Rectal smooth muscle tissue (tissue), 1 donor: ENCODE measurements at regions not wholly inside any gene's neighbourhood (a gene's known extent, or its start where the extent isn't known, plus 50 kb on each side); places are given as distances from the start of the nearest gene placed in this dataset.
"Not testable (repeated sequence)": the region's sequence is repeated elsewhere in the genome, so short reads cannot be mapped to it uniquely, and the experiment has no call there.

ENCODE experiments used
- H3K27ac ChIP-seq: one replicate; pipeline ENCODE4 v1.7.0; 2013; ENCODE audit warnings: low read depth, low read length, inconsistent platforms
- H3K27me3 ChIP-seq: one replicate; pipeline ENCODE4 v1.7.0; 2013; ENCODE audit warnings: low read length; ENCODE audit not compliant: control insufficient read depth, insufficient read depth
- H3K36me3 ChIP-seq: one replicate; pipeline ENCODE4 v1.7.0; 2013; ENCODE audit warnings: low read length; ENCODE audit not compliant: control insufficient read depth, insufficient read depth
- H3K4me1 ChIP-seq: one replicate; pipeline ENCODE4 v1.7.0; 2013; ENCODE audit warnings: low read length; ENCODE audit not compliant: control insufficient read depth, insufficient read depth
- H3K4me3 ChIP-seq: one replicate; pipeline ENCODE4 v1.7.0; 2013; ENCODE audit warnings: low read length
- H3K9ac ChIP-seq: one replicate; pipeline ENCODE4 v1.7.0; 2013; ENCODE audit warnings: low read length

- not testable (repeated sequence) for H3K9ac ChIP-seq, H3K4me1 ChIP-seq, H3K27me3 ChIP-seq, H3K4me3 ChIP-seq, H3K36me3 ChIP-seq, H3K27ac ChIP-seq
Measured at GRCh38 chr10:4149460-4149859, 364.5 kb upstream of the KLF6 start.

- Histone ChIP-seq H3K4me3 (no peak overlapping the region), H3K27me3 (no peaks in the 10 kb centered on the region), H3K36me3 (no peaks in the 10 kb centered on the region), H3K4me1 (no peaks in the 10 kb centered on the region), H3K9ac (no peak overlapping the region), H3K27ac (no peak overlapping the region)
Measured at GRCh38 chr10:4147245-4147644, 362.2 kb upstream of the KLF6 start.

- no peaks in the 10 kb centered on the region for H3K4me1 ChIP-seq
- no peaks in the 10 kb centered on the region for H3K36me3 ChIP-seq
- no peaks in the 10 kb centered on the region for H3K27me3 ChIP-seq
- no peak overlapping the region for H3K4me3 ChIP-seq
- H3K9ac ChIP-seq, result no peak overlapping the region
- no peak overlapping the region for H3K27ac ChIP-seq
Measured at GRCh38 chr10:4144817-4145216, 359.8 kb upstream of the KLF6 start.

- no peak overlapping the region for H3K9ac ChIP-seq
- H3K4me3 ChIP-seq, result no peak overlapping the region
- H3K27me3 ChIP-seq, result no peaks in the 10 kb centered on the region
Measured at GRCh38 chr10:4141471-4141870, 356.5 kb upstream of the KLF6 start.

GRCh38 chr10:4138146-4138721 lies 353.2 kb upstream of the KLF6 start:
- Histone ChIP-seq H3K4me1 (no peaks in the 10 kb centered on the region), H3K4me3 (no peak overlapping the region), H3K27me3 (no peaks in the 10 kb centered on the region), H3K27ac (no peak overlapping the region), H3K36me3 (no peaks in the 10 kb centered on the region), H3K9ac (no peak overlapping the region)

More at GRCh38 chr10:4141471-4141870, 356.5 kb upstream of the KLF6 start:
- H3K27ac ChIP-seq, result no peak overlapping the region
- H3K36me3 ChIP-seq, result no peaks in the 10 kb centered on the region
- H3K4me1 ChIP-seq, result no peaks in the 10 kb centered on the region

GRCh38 chr10:4137299-4137698 lies 352.3 kb upstream of the KLF6 start:
- H3K27me3 ChIP-seq, result no peaks in the 10 kb centered on the region
- no peak overlapping the region for H3K4me3 ChIP-seq
- H3K4me1 ChIP-seq, result no peaks in the 10 kb centered on the region
- no peak overlapping the region for H3K9ac ChIP-seq
- no peak overlapping the region for H3K27ac ChIP-seq
- no peaks in the 10 kb centered on the region for H3K36me3 ChIP-seq

DNA sequence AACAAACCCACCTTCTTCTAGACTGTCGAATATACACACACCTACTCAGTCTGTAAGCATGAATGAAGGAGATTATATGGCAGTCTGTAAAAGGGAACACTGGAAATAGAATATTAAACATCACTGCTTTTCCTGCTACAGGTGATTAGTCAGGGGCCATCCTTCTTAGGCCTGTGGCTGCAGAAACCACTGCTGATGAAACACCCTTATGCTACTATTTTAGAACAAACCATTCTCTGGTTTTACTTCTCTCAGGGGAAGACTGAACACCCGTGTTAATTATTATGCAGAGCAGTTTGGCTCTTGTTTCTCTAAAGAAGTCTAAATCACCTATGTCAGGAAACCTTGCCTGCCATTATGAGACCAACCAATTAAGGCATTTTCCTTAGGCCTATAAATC lies 351.1 kb upstream of the KLF6 start:
- H3K36me3 ChIP-seq, result no peaks in the 10 kb centered on the region
- H3K27me3 ChIP-seq, result no peaks in the 10 kb centered on the region
- no peak overlapping the region for H3K9ac ChIP-seq
- H3K27ac ChIP-seq, result no peak overlapping the region
- no peak overlapping the region for H3K4me3 ChIP-seq
- peaks cover 2% of the 10 kb centered on the region for H3K4me1 ChIP-seq

DNA sequence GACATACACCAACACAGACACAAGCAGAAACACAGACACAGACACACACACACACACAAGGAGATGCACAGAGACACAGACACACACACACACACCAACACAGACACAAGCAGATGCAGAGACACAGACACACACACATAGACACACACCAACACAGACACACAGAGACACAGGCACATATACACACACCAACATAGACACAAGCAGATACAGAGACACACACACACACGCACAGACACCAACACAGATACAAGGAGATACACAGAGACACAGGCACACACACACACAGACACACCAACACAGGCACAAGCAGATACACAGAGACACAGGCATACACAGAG lies 347.2 kb upstream of the KLF6 start:
- no peak overlapping the region for H3K9ac ChIP-seq
- H3K27ac ChIP-seq, result no peak overlapping the region
- H3K4me3 ChIP-seq, result no peak overlapping the region
- peaks cover 2% of the 10 kb centered on the region for H3K4me1 ChIP-seq
- no peaks in the 10 kb centered on the region for H3K36me3 ChIP-seq
- H3K27me3 ChIP-seq, result no peaks in the 10 kb centered on the region

DNA sequence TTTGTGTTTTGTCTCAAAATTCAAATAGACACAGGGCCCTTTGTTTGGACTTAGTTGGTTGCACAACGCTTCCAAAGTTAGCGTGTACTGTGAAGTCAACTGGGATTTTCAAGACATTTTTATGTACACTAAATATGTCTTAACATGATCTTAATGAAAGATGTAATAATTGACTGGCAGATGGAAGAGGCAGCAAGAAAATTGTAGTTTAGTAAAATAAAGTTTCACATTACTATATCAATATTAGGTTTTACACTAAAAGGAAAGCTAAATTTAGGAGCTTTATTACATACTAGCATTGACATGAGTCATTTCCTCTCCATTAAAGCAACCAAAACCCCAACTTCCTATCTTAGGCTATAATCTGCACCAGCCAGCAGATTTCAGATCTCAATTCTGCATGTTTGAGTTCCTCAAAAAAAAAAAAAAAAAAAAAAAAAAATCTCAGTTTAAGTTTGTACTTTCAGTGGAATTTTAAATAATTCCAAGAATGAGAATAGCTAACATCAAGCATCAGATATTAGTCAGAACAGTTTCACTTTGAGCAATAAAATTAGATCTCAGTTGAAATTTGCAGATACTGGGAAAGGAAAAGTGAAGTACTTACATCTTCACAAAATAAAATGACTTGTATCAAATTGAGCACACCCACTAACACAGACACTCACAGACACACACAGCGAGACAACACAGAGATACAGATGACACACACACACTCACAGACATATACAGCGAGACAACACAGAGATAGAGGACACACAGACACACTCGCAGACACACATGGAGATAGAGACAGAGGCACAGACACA lies 346.6 kb upstream of the KLF6 start:
- peaks cover 2% of the 10 kb centered on the region for H3K4me1 ChIP-seq
- H3K9ac ChIP-seq, result no peak overlapping the region
- no peak overlapping the region for H3K4me3 ChIP-seq
- no peaks in the 10 kb centered on the region for H3K27me3 ChIP-seq
- no peaks in the 10 kb centered on the region for H3K36me3 ChIP-seq
- H3K27ac ChIP-seq, result no peak overlapping the region

DNA sequence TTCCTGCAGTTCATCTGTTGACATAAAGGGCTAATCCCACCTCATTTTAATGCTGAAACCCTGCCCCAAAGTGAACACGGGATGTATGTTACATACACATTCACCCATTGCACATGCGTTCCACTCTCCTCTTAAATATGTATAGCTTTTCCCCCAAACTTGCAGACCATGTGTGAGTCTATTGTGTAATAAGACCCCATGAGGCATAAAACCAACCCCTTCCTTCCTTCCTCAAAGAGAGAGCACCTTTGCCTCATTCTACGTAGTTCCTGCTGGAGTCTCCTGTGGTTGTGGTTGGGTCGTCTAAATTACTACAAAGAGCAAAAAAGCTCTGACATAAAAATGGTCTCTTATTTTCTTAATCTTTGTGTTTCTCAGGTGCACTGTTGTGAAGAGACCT lies 345.7 kb upstream of the KLF6 start:
- no peak overlapping the region for H3K4me3 ChIP-seq
- H3K27me3 ChIP-seq, result no peaks in the 10 kb centered on the region
- H3K27ac ChIP-seq, result no peak overlapping the region
- peaks cover 2% of the 10 kb centered on the region for H3K4me1 ChIP-seq
- H3K9ac ChIP-seq, result no peak overlapping the region
- no peaks in the 10 kb centered on the region for H3K36me3 ChIP-seq

DNA sequence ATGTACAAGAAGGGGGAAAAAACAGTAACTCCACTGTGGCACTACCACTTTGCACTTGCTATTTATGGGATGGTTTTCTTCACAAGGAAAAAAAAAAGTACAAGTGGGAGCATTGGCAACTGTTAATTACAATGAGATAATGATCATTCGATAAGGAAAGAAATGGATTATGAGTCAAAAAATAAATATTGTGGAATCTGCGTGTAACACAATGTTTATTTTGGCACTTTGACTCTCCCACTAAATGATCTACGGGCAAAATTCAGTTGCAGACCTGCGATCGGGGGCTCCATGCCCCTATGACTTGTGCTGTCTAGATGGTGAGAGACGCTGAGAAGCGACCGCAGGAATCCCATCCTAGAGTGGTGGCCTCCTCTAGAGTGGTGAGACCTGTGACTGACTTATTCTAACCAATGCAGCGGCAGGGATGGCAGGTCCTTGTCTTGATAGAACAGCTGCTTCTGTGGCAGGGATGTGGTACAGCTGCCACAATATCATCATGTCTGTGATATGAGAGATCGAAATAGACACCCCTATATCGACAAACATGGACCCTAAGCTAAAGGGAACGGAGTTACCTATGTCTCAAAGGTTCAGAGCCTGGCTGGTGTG lies 345.0 kb upstream of the KLF6 start:
- Histone ChIP-seq H3K36me3 (no peaks in the 10 kb centered on the region), H3K27ac (no peak overlapping the region)

GRCh38 chr10:4127518-4128315 lies 342.7 kb upstream of the KLF6 start:
- Histone ChIP-seq H3K4me3 (no peak overlapping the region), H3K9ac (no peak overlapping the region), H3K27ac (no peak overlapping the region), H3K27me3 (no peaks in the 10 kb centered on the region), H3K4me1 (peaks cover 2% of the 10 kb centered on the region), H3K36me3 (no peaks in the 10 kb centered on the region)

More for the DNA sequence above, 345.0 kb upstream of the KLF6 start:
- Histone ChIP-seq H3K4me1 (peaks cover 2% of the 10 kb centered on the region), H3K27me3 (no peaks in the 10 kb centered on the region), H3K9ac (no peak overlapping the region), H3K4me3 (no peak overlapping the region)
